Keratinocyte (primary cell): ENCODE measurements at regions not wholly inside any gene's neighbourhood (a gene's known extent, or its start where the extent isn't known, plus 50 kb on each side); places are given as distances from the start of the nearest gene placed in this dataset.

Source experiments
- DNase-seq: peaks from one replicate; pipeline ENCODE4 v3.0.0-alpha.2; 2011; ENCODE audit warnings: low read depth, missing footprints, low spot score
- FAIRE-seq: peaks from 2 replicates; lab custom pipeline; 2011; peaks lifted over from hg19 to GRCh38; lab: Jason Lieb, UNC
- H2AFZ ChIP-seq: 2 replicates; pipeline ENCODE4 v1.6.0; 2012; ENCODE audit warnings: low read length, control low read depth, inconsistent platforms; ENCODE audit not compliant: control insufficient read depth
- H3K27ac ChIP-seq: 2 replicates; pipeline ENCODE4 v1.5.1; 2011; ENCODE audit warnings: low read length; ENCODE audit not compliant: control insufficient read depth, insufficient read depth
- H3K27me3 ChIP-seq: 3 replicates; pipeline ENCODE4 v1.6.0; 2011; ENCODE audit warnings: low read length; ENCODE audit not compliant: control insufficient read depth, insufficient read depth; ENCODE audit errors: extremely low read depth
- H3K36me3 ChIP-seq, 2 experiments: 2 replicates in 1 of 2; 3 replicates in 1 of 2; pipeline ENCODE4 v1.5.1; 2011; ENCODE audit warnings: low read length in 2 of 2, mild to moderate bottlenecking in 1 of 2; ENCODE audit not compliant: control insufficient read depth in 2 of 2, insufficient read depth in 2 of 2; ENCODE audit errors: extremely low read depth in 1 of 2
- H3K4me1 ChIP-seq: 3 replicates; pipeline ENCODE4 v1.5.1; 2011; ENCODE audit warnings: low read length; ENCODE audit not compliant: control insufficient read depth, insufficient read depth; ENCODE audit errors: extremely low read depth
- H3K4me2 ChIP-seq: 3 replicates; pipeline ENCODE4 v1.6.0; 2011; ENCODE audit warnings: low read depth, low read length; ENCODE audit not compliant: control insufficient read depth, insufficient read depth; ENCODE audit errors: extremely low read depth
- H3K4me3 ChIP-seq, 3 experiments: fragments of 200-600 bp in 1 of 3; sonication (generic) in 1 of 3; 2 replicates in 2 of 3; 3 replicates in 1 of 3; pipeline ENCODE4 v1.5.1; 2011 to 2016; ENCODE audit warnings: low read length in 3 of 3, mild to moderate bottlenecking in 3 of 3, control low read depth in 2 of 3, inconsistent platforms in 1 of 3, low read depth in 1 of 3, mixed read lengths in 1 of 3, mixed run types in 1 of 3, moderate library complexity in 1 of 3; ENCODE audit not compliant: control insufficient read depth in 2 of 3, insufficient read depth in 2 of 3; ENCODE audit errors: extremely low read depth in 1 of 3
- H3K79me2 ChIP-seq: 2 replicates; pipeline ENCODE4 v1.6.0; 2012; ENCODE audit warnings: low read length; ENCODE audit not compliant: control insufficient read depth, insufficient read depth
- H3K9ac ChIP-seq: 3 replicates; pipeline ENCODE4 v1.6.0; 2011; ENCODE audit warnings: low read length; ENCODE audit not compliant: control insufficient read depth, insufficient read depth; ENCODE audit errors: extremely low read depth
- H3K9me1 ChIP-seq: 3 replicates; pipeline ENCODE4 v1.6.0; 2011; ENCODE audit warnings: low read length; ENCODE audit not compliant: control insufficient read depth, insufficient read depth; ENCODE audit errors: extremely low read depth
- H3K9me3 ChIP-seq: 2 replicates; pipeline ENCODE4 v1.5.1; 2012; ENCODE audit warnings: low read depth, low read length; ENCODE audit not compliant: control insufficient read depth
- H4K20me1 ChIP-seq: 3 replicates; pipeline ENCODE4 v1.6.0; 2011; ENCODE audit warnings: low read length; ENCODE audit not compliant: control insufficient read depth, insufficient read depth; ENCODE audit errors: extremely low read depth
- CTCF ChIP-seq, 3 experiments: IDR thresholded peaks in 1 of 3; conservative IDR thresholded peaks in 1 of 3; optimal IDR thresholded peaks in 1 of 3; 2 replicates in 2 of 3; 3 replicates in 1 of 3; pipeline versions ENCODE3 to v1.5.1; 2011; ENCODE audit warnings: low read length in 3 of 3, mild to moderate bottlenecking in 3 of 3, moderate library complexity in 2 of 3, control low read depth in 1 of 3, inconsistent platforms in 1 of 3; ENCODE audit not compliant: insufficient read depth in 2 of 3; ENCODE audit errors: extremely low read depth in 1 of 3
- EZH2 ChIP-seq: IDR thresholded peaks from one replicate; pipeline ENCODE4 v1.6.1; 2012; ENCODE audit warnings: inconsistent platforms, mild to moderate bottlenecking, low read length, moderate library complexity
- dilution Hi-C: fragments of 300-500 bp; cut with MboI; formaldehyde crosslinking; loops from one replicate; pipeline ENCODE4 v1.7.0; 2020; ENCODE audit warnings: low sequenced_read_pairs; ENCODE audit not compliant: extremely low pct_ligation_motif_present

- Histone ChIP-seq H3K4me1 (peaks cover 28% of the 10 kb centered on the region), H3K9me1 (no peaks in the 10 kb centered on the region), H3K4me3 (no peak overlapping the region), H3K27me3 (no peaks in the 10 kb centered on the region), H3K27ac (peak overlapping the region; percentile 65), H2AFZ (no peak overlapping the region), H4K20me1 (no peaks in the 10 kb centered on the region), H3K9me3 (peaks cover 4% of the 10 kb centered on the region), H3K79me2 (no peaks in the 10 kb centered on the region), H3K4me2 (no peak overlapping the region), H3K9ac (peak overlapping the region; percentile 40), H3K36me3 (no peaks in the 10 kb centered on the region)
- no peak for FAIRE-seq
- no peak for DNase-seq
- no peak for TF ChIP-seq CTCF (optimal IDR thresholded peaks at IDR 0.05 in 1 of 3, IDR thresholded peaks at IDR 0.05 in 1 of 3, conservative IDR thresholded peaks at IDR 0.05 in 1 of 3; ENCODE audit: extremely low read depth in 1 of 3, insufficient read depth in 2 of 3, low read length in 3 of 3)
- TF ChIP-seq EZH2 = no peak
- dilution Hi-C loops = no loop called here
Observed at GRCh38 chr10:2121929-2122328, 384.6 kb upstream of the ADARB2 start.

GRCh38 chr10:2121315-2121714, 384.0 kb upstream of the ADARB2 start:
- DNase-seq = no peak
- H3K27ac ChIP-seq = no peak overlapping the region
- no peak for FAIRE-seq
- no peak overlapping the region for H3K4me2 ChIP-seq
- H3K4me1 ChIP-seq = peaks cover 28% of the 10 kb centered on the region
- H3K9me3 ChIP-seq = peaks cover 9% of the 10 kb centered on the region
- dilution Hi-C loops = no loop called here
- H3K4me3 ChIP-seq = no peak overlapping the region
- no peaks in the 10 kb centered on the region for H3K79me2 ChIP-seq
- H3K36me3 ChIP-seq = no peaks in the 10 kb centered on the region
- H3K9ac ChIP-seq = no peak overlapping the region
- no peak overlapping the region for H2AFZ ChIP-seq
- no peaks in the 10 kb centered on the region for H4K20me1 ChIP-seq
- no peak for TF ChIP-seq CTCF (optimal IDR thresholded peaks at IDR 0.05 in 1 of 3, IDR thresholded peaks at IDR 0.05 in 1 of 3, conservative IDR thresholded peaks at IDR 0.05 in 1 of 3; ENCODE audit: extremely low read depth in 1 of 3, insufficient read depth in 2 of 3, low read length in 3 of 3)
- no peak for TF ChIP-seq EZH2
- H3K27me3 ChIP-seq = no peaks in the 10 kb centered on the region
- H3K9me1 ChIP-seq = no peaks in the 10 kb centered on the region
